ENCODE measurements at regions not wholly inside any gene's neighbourhood (a gene's known extent, or its start where the extent isn't known, plus 50 kb on each side); places are given as distances from the start of the nearest gene placed in this dataset.
"Not testable (repeated sequence)": the region's sequence is repeated elsewhere in the genome, so short reads cannot be mapped to it uniquely, and the experiment has no call there.

DNA sequence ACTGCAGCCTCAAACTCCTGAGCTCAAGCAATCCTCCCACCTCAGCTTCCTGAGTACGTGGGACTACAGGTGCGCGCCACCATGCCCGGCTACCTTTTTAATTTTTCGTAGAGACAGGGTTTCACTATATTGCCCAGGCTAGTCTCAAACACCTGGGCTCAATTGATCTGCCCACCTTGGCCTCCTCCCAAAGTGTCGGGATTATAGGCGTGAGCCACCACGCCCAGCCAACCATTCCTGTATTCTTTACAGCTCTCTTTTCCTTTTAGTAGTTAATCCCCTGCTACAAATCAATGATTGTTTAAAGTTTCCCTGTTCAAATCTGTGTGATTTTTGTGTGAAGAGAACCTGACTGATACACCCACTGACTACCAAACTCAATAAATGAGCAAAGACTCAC lies 75.4 kb upstream of the SVIL start:
- Histone ChIP-seq H3K27me3 (ENCODE audit: insufficient read depth, low read length) (no peaks in the 10 kb centered on the region), H3K27ac (ENCODE audit: low read depth, low read length) (no peak overlapping the region), H3K4me1 (ENCODE audit: control insufficient read depth, insufficient read depth, low read length, unreplicated experiment) (peaks cover 16% of the 10 kb centered on the region), H3K4me3 (ENCODE audit: low read depth, low read length) (no peak overlapping the region), H3K36me3 (ENCODE audit: insufficient read depth, low read length) (no peaks in the 10 kb centered on the region), H3K79me2 (ENCODE audit: control insufficient read depth, insufficient read depth, low read length, unreplicated experiment) (peaks cover 23% of the 10 kb centered on the region), H2AFZ (ENCODE audit: low read length, unreplicated experiment) (no peak overlapping the region)

DNA sequence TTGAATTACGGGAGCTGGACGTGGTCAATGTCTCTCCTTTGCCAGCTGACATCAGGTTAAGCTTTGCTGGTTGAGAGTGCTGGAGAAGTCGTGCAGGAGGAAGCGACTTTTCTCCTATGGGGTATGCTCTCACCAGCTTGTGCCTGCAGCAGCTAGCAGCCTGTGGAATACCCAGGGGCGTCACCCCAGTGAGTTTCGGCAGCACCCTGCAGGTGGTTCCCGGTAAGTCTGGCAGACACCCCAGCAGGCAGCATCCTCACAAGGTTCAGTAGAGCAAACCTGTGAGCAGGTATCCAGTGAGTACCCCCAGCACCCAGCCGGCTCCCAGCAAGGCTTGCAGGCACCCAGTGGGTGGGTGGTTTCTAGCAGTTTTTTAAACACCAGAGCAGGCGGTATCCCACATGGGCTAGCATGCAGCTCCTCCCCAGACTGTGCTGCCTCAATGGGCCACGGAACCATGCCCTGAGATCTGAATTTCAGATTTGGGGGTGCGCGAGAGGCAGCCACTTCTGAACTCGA lies 74.8 kb upstream of the SVIL start:
- no peak overlapping the region for H3K4me3 ChIP-seq (ENCODE audit: low read depth, low read length)
- H2AFZ ChIP-seq (ENCODE audit: low read length, unreplicated experiment), result no peak overlapping the region
- H3K36me3 ChIP-seq (ENCODE audit: insufficient read depth, low read length), result no peaks in the 10 kb centered on the region
- H3K27ac ChIP-seq (ENCODE audit: low read depth, low read length), result no peak overlapping the region
- peaks cover 23% of the 10 kb centered on the region for H3K79me2 ChIP-seq (ENCODE audit: control insufficient read depth, insufficient read depth, low read length, unreplicated experiment)
- no peaks in the 10 kb centered on the region for H3K27me3 ChIP-seq (ENCODE audit: insufficient read depth, low read length)
- H3K4me1 ChIP-seq (ENCODE audit: control insufficient read depth, insufficient read depth, low read length, unreplicated experiment), result peaks cover 13% of the 10 kb centered on the region

DNA sequence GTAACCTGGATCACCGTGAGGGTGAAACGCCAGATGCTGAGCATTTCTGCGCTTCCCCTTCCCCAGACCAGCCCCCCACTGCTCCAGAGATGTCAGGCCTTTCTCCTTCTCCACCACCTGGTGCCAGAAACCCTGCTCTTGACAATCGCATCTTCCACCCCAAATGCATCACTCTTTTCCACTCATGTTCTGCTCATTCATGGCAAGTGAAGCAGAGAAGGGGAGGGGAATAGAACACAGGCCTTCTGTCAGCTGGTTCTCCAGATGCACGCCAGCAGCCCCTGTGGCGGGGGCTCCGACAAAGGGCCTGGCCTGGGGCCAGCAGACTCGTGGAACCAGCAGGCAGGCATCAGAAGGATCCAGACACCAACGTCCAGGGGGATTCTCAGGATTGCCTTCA lies 68.5 kb upstream of the SVIL start:
- Histone ChIP-seq H3K4me3 (ENCODE audit: low read depth, low read length) (peak overlapping the region; percentile 11), H3K79me2 (ENCODE audit: control insufficient read depth, insufficient read depth, low read length, unreplicated experiment) (peaks cover 8% of the 10 kb centered on the region), H3K27me3 (ENCODE audit: insufficient read depth, low read length) (no peaks in the 10 kb centered on the region), H3K4me1 (ENCODE audit: control insufficient read depth, insufficient read depth, low read length, unreplicated experiment) (peaks cover 14% of the 10 kb centered on the region), H3K36me3 (ENCODE audit: insufficient read depth, low read length) (no peaks in the 10 kb centered on the region), H3K27ac (ENCODE audit: low read depth, low read length) (peak overlapping the region; percentile 10; the same call in 1 of the 2 replicates), H2AFZ (ENCODE audit: low read length, unreplicated experiment) (no peak overlapping the region)

DNA sequence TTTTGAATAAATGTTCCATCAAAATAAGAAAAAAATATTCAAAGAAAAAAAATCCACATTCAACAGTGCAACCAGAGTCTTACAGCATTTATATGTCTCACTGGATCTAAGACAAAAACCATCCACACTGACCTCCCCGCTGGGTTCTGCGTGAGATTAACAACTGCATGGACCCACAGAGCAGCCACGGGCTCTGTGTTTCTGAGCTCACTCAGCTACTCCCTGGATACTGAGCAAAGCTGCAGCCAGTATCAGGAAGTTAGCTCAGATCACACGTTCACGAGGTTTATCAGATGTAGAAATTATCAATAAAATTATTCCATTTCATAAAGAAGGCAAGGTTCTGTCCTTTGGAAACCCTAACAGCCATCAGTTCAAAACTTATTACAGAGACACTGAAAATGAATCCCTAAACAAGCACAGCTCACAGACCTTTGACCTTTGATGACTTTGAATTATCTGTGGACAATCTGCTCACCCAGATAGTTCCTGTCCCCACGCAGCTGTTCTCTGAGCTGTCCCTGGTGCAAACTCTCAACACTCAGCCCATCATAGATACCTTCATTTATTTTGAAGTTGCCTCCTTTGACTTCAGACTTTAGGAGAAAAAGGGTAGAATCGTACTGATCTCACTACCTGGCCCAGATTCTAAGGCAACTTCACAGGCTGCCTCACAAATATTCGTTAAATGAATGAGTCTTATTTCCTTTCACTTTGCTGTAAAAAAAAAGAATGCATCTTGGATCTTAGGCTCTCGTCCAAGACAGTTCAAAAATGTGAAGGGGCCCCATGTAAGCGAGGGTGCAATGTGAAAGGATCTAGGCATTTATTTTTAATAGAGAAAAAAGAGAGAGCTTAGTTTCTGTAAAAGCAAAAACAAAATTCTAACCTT lies 67.7 kb upstream of the SVIL start:
- H3K79me2 ChIP-seq (ENCODE audit: control insufficient read depth, insufficient read depth, low read length, unreplicated experiment), result peaks cover 8% of the 10 kb centered on the region
- peak overlapping the region; percentile 10; the same call in 1 of the 2 replicates for H3K27ac ChIP-seq (ENCODE audit: low read depth, low read length)
- H3K27me3 ChIP-seq (ENCODE audit: insufficient read depth, low read length), result no peaks in the 10 kb centered on the region
- peaks cover 14% of the 10 kb centered on the region for H3K4me1 ChIP-seq (ENCODE audit: control insufficient read depth, insufficient read depth, low read length, unreplicated experiment)
- no peak overlapping the region for H2AFZ ChIP-seq (ENCODE audit: low read length, unreplicated experiment)
- H3K36me3 ChIP-seq (ENCODE audit: insufficient read depth, low read length), result no peaks in the 10 kb centered on the region
- peak overlapping the region; percentile 11 for H3K4me3 ChIP-seq (ENCODE audit: low read depth, low read length)

DNA sequence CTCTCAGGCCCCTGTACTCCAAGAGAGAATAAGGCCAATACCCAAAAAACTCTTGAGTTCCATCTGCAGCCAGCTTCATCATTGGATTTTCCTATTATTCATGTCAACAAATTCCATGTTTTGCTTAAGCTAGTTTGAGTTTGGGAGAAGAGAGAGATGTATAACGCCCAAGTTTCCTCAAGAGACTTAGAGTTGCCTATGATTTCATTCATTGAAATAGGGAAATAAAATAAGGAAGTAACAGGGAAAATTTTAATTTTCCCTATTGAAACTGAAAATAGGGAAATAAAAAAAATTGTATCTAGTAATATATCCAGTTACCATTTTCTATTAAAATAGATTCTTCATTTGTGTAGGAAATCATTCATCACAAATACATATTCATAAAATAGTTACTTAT lies 66.5 kb upstream of the SVIL start:
- Histone ChIP-seq H3K27me3 (ENCODE audit: insufficient read depth, low read length) (no peaks in the 10 kb centered on the region), H3K79me2 (ENCODE audit: control insufficient read depth, insufficient read depth, low read length, unreplicated experiment) (peaks cover 8% of the 10 kb centered on the region), H2AFZ (ENCODE audit: low read length, unreplicated experiment) (no peak overlapping the region), H3K36me3 (ENCODE audit: insufficient read depth, low read length) (no peaks in the 10 kb centered on the region), H3K27ac (ENCODE audit: low read depth, low read length) (no peak overlapping the region), H3K4me1 (ENCODE audit: control insufficient read depth, insufficient read depth, low read length, unreplicated experiment) (peaks cover 14% of the 10 kb centered on the region), H3K4me3 (ENCODE audit: low read depth, low read length) (no peak overlapping the region)

DNA sequence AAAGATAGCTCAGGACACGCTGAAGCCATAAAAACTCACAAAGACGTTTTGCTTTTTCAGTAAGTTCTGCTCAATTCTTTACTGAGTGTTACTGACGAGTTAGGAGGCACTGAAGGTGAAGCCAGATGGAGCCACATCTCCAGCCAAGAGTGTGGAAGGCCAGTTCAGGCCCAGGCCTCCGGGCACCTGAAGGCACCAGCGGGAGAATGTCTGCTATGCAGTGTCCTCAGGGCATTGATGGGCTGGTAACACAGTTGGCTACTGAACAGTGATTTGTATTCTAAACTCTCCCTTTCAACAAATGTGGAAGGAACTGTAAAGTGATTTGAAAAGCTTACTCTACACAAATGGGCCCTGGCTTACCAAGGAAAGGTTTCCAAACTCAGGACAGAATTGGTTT lies 64.8 kb upstream of the SVIL start:
- Histone ChIP-seq H3K27me3 (ENCODE audit: insufficient read depth, low read length) (no peaks in the 10 kb centered on the region), H3K36me3 (ENCODE audit: insufficient read depth, low read length) (no peaks in the 10 kb centered on the region), H3K27ac (ENCODE audit: low read depth, low read length) (no peak overlapping the region), H2AFZ (ENCODE audit: low read length, unreplicated experiment) (no peak overlapping the region), H3K4me1 (ENCODE audit: control insufficient read depth, insufficient read depth, low read length, unreplicated experiment) (peaks cover 14% of the 10 kb centered on the region), H3K79me2 (ENCODE audit: control insufficient read depth, insufficient read depth, low read length, unreplicated experiment) (peaks cover 12% of the 10 kb centered on the region), H3K4me3 (ENCODE audit: low read depth, low read length) (no peak overlapping the region)

DNA sequence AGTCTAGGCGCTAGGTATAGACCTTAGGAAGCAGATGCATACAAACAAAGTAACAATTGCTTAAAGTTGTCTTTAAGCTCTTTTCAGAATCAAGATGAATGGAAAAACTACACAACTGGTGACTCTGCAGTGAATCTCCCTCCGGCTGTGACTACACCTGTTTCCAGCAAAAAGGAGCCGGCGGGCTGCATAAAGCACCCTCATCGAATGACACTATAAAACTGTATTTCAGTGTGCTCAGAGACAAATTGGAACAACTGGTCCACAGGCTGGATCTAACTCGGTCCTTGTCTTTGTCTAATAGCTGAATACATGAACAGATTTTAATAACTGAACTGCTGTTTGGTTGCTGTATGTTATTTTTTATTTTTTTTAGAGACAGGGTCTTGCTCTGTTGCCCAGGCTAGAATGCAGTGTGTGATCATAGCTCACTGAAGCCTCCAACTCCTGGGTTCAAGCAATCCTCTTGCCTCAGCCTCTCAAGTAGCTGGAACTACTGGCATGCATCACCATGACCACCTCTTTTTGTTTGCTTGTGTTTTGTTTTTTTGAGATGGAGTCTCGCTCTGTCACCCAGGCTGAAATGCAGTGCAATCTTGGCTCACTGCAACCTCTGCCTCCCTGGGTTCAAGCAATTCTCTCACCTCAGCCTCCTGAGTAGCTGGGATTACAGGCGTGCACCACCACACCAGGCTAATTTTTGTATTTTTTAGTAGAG lies 64.2 kb upstream of the SVIL start:
- Histone ChIP-seq H3K27me3 (ENCODE audit: insufficient read depth, low read length) (no peaks in the 10 kb centered on the region), H3K4me3 (ENCODE audit: low read depth, low read length) (no peak overlapping the region), H3K36me3 (ENCODE audit: insufficient read depth, low read length) (no peaks in the 10 kb centered on the region), H2AFZ (ENCODE audit: low read length, unreplicated experiment) (no peak overlapping the region), H3K4me1 (ENCODE audit: control insufficient read depth, insufficient read depth, low read length, unreplicated experiment) (peaks cover 14% of the 10 kb centered on the region), H3K79me2 (ENCODE audit: control insufficient read depth, insufficient read depth, low read length, unreplicated experiment) (peaks cover 12% of the 10 kb centered on the region), H3K27ac (ENCODE audit: low read depth, low read length) (no peak overlapping the region)

DNA sequence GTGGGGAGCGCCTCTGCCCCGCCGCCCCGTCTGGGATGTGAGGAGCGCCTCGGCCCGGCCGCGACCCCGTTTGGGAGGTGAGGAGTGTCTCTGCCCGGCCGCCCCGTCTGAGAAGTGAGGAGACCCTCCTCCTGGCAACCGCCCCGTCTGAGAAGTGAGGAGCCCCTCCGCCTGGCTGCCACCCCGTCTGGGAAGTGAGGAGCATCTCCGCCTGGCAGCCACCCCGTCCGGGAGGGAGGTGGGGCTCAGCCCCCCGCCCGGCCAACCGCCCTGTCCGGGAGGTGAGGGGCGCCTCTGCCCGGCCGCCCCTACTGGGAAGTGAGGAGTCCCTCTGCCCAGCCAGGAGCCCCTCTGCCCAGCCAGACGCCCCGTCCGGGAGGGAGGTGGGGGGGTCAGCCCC lies 61.8 kb upstream of the SVIL start:
- H2AFZ ChIP-seq (ENCODE audit: low read length, unreplicated experiment); H3K27ac ChIP-seq (ENCODE audit: low read depth, low read length); H3K36me3 ChIP-seq (ENCODE audit: insufficient read depth, low read length); H3K4me3 ChIP-seq (ENCODE audit: low read depth, low read length); H3K27me3 ChIP-seq (ENCODE audit: insufficient read depth, low read length): not testable (repeated sequence)
- Histone ChIP-seq H3K79me2 (ENCODE audit: control insufficient read depth, insufficient read depth, low read length, unreplicated experiment) (peaks cover 11% of the 10 kb centered on the region), H3K4me1 (ENCODE audit: control insufficient read depth, insufficient read depth, low read length, unreplicated experiment) (peaks cover 14% of the 10 kb centered on the region)

DNA sequence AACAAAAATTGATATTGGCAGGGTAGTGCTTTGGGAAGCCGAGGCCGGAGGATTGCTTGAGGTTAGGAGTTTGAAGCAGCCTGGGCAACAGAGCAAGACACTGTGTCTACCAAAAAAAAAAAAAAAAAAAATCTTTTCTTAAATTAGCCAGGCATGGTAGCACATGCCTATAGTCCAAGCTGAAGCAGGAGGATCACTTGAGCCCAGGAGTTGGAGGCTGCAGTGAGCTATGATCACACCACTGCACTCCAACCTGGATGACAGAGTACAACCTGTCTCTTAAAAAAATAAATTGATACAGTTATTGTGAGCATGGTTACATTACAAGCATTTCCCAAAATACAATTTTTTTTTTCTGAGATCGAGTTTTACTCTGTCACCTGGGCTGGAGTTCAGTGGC lies 59.4 kb upstream of the SVIL start:
- Histone ChIP-seq H3K4me3 (ENCODE audit: low read depth, low read length) (no peak overlapping the region), H3K79me2 (ENCODE audit: control insufficient read depth, insufficient read depth, low read length, unreplicated experiment) (peaks cover 23% of the 10 kb centered on the region), H2AFZ (ENCODE audit: low read length, unreplicated experiment) (no peak overlapping the region), H3K27ac (ENCODE audit: low read depth, low read length) (no peak overlapping the region), H3K4me1 (ENCODE audit: control insufficient read depth, insufficient read depth, low read length, unreplicated experiment) (peaks cover 36% of the 10 kb centered on the region), H3K36me3 (ENCODE audit: insufficient read depth, low read length) (no peaks in the 10 kb centered on the region), H3K27me3 (ENCODE audit: insufficient read depth, low read length) (no peaks in the 10 kb centered on the region)

DNA sequence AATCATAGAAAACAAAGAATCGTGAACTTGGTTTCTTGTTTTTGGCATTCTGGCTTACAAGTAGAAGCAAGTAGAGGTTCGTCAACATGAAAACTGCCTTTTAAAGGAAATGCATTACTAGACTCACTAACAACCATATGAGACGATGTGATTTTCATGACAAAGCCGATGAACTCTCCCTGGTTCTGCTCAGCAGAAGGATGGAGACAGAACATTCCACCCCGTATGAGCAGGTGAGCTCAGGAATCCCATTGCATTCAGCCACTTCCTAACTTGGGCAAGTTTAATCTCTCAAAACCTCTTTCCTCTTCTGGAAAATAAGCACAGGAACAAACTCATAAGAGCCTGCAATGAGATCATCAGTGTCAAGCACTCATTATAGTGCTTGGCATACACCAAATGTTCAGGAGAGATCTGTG lies 57.4 kb upstream of the SVIL start:
- H3K79me2 ChIP-seq (ENCODE audit: control insufficient read depth, insufficient read depth, low read length, unreplicated experiment), result peaks cover 35% of the 10 kb centered on the region
- peak overlapping the region; percentile 49 for H3K4me3 ChIP-seq (ENCODE audit: low read depth, low read length)
- H2AFZ ChIP-seq (ENCODE audit: low read length, unreplicated experiment), result no peak overlapping the region
- no peaks in the 10 kb centered on the region for H3K27me3 ChIP-seq (ENCODE audit: insufficient read depth, low read length)
- peaks cover 51% of the 10 kb centered on the region for H3K4me1 ChIP-seq (ENCODE audit: control insufficient read depth, insufficient read depth, low read length, unreplicated experiment)
- peak overlapping the region; percentile 79 for H3K27ac ChIP-seq (ENCODE audit: low read depth, low read length)
- H3K36me3 ChIP-seq (ENCODE audit: insufficient read depth, low read length), result no peaks in the 10 kb centered on the region

Data from ACC112 (cell line).